LoVo (cell line): ENCODE measurements at regions not wholly inside any gene's neighbourhood (a gene's known extent, or its start where the extent isn't known, plus 50 kb on each side); places are given as distances from the start of the nearest gene placed in this dataset.
A peak's percentile ranks its signal among the peaks of the same experiment; 100 is the strongest.

Source experiments
- DNase-seq: peaks from one replicate; pipeline ENCODE4 v3.0.0-alpha.2; 2016; ENCODE audit warnings: low spot score

- DNase-seq, result no peak
These were observed 385.8 kb downstream of the KLF12 start for GRCh38 chr13:73748404-73748803.

GRCh38 chr13:73745190-73745589 lies 389.0 kb downstream of the KLF12 start:
- no peak for DNase-seq

- DNase-seq, result no peak
These were observed 391.2 kb downstream of the KLF12 start for GRCh38 chr13:73742982-73743381.

- DNase-seq, result no peak
These were observed 392.5 kb downstream of the KLF12 start for GRCh38 chr13:73741742-73742141.

- no peak for DNase-seq
These were observed 393.1 kb downstream of the KLF12 start for GRCh38 chr13:73741111-73741510.

- DNase-seq, result no peak
These were observed 393.5 kb downstream of the KLF12 start for GRCh38 chr13:73740666-73741065.

- DNase-seq, result no peak
These were observed 394.8 kb downstream of the KLF12 start for GRCh38 chr13:73739394-73739793.

GRCh38 chr13:73738626-73739025 lies 395.6 kb downstream of the KLF12 start:
- DNase-seq, result no peak

- DNase-seq, result no peak
These were observed 397.0 kb downstream of the KLF12 start for GRCh38 chr13:73737214-73737613.

GRCh38 chr13:73733706-73734105 lies 400.5 kb downstream of the KLF12 start:
- no peak for DNase-seq

- DNase-seq, result no peak
These were observed 401.9 kb downstream of the KLF12 start for GRCh38 chr13:73732350-73732749.

- DNase-seq, result no peak
These were observed 402.6 kb downstream of the KLF12 start for GRCh38 chr13:73731564-73731963.

GRCh38 chr13:73730014-73730413 lies 404.2 kb downstream of the KLF12 start:
- no peak for DNase-seq

GRCh38 chr13:73729046-73729445 lies 405.2 kb downstream of the KLF12 start:
- DNase-seq, result no peak

GRCh38 chr13:73722120-73722519 lies 412.1 kb downstream of the KLF12 start:
- DNase-seq, result peak; percentile 53

- DNase-seq, result no peak
These were observed 412.6 kb downstream of the KLF12 start for GRCh38 chr13:73721571-73721970.

GRCh38 chr13:73720216-73720840 lies 413.9 kb downstream of the KLF12 start:
- no peak for DNase-seq

- DNase-seq, result no peak
These were observed 416.0 kb downstream of the KLF12 start for GRCh38 chr13:73718246-73718645.

GRCh38 chr13:73717632-73718031 lies 416.6 kb downstream of the KLF12 start:
- peak; percentile 24 for DNase-seq

- no peak for DNase-seq
These were observed 418.2 kb downstream of the KLF12 start for GRCh38 chr13:73715911-73716510.

GRCh38 chr13:73715114-73715910 lies 418.9 kb downstream of the KLF12 start:
- DNase-seq, result no peak

GRCh38 chr13:73714522-73714921 lies 419.7 kb downstream of the KLF12 start:
- no peak for DNase-seq

- peak; percentile 85 for DNase-seq
These were observed 425.7 kb downstream of the KLF12 start for GRCh38 chr13:73708393-73708985.
